ACC112 (cell line): ENCODE measurements at regions not wholly inside any gene's neighbourhood (a gene's known extent, or its start where the extent isn't known, plus 50 kb on each side); places are given as distances from the start of the nearest gene placed in this dataset.

Experiments
- H2AFZ ChIP-seq: fragments of 200-600 bp; sonication (generic); one replicate; pipeline ENCODE4 v1.6.0; 2017; ENCODE audit warnings: antibody characterized with exemption, low read length; ENCODE audit not compliant: unreplicated experiment
- H3K27ac ChIP-seq: fragments of 200-600 bp; sonication (generic); 2 replicates; pipeline ENCODE4 v1.5.1; 2014; ENCODE audit warnings: low read depth, mild to moderate bottlenecking, antibody characterized with exemption, low read length, moderate library complexity
- H3K27me3 ChIP-seq: fragments of 200-600 bp; sonication (generic); 2 replicates; pipeline ENCODE4 v1.6.1; 2014; ENCODE audit warnings: mild to moderate bottlenecking, antibody characterized with exemption, low read length, moderate library complexity, mixed read lengths; ENCODE audit not compliant: insufficient read depth
- H3K36me3 ChIP-seq: fragments of 200-600 bp; sonication (generic); 2 replicates; pipeline ENCODE4 v1.6.1; 2016; ENCODE audit warnings: mild to moderate bottlenecking, antibody characterized with exemption, low read length, moderate library complexity, mixed read lengths; ENCODE audit not compliant: insufficient read depth
- H3K4me1 ChIP-seq: fragments of 200-600 bp; sonication (generic); one replicate; pipeline ENCODE4 v1.6.1; 2016; ENCODE audit warnings: low read length, mixed read lengths; ENCODE audit not compliant: insufficient read depth, unreplicated experiment, control insufficient read depth
- H3K4me3 ChIP-seq: fragments of 200-600 bp; sonication (generic); 2 replicates; pipeline ENCODE4 v1.5.1; 2014; ENCODE audit warnings: mild to moderate bottlenecking, low read depth, low read length
- H3K79me2 ChIP-seq: fragments of 200-600 bp; sonication (generic); one replicate; pipeline ENCODE4 v1.6.0; 2016; ENCODE audit warnings: low read length; ENCODE audit not compliant: control insufficient read depth, unreplicated experiment, insufficient read depth

DNA sequence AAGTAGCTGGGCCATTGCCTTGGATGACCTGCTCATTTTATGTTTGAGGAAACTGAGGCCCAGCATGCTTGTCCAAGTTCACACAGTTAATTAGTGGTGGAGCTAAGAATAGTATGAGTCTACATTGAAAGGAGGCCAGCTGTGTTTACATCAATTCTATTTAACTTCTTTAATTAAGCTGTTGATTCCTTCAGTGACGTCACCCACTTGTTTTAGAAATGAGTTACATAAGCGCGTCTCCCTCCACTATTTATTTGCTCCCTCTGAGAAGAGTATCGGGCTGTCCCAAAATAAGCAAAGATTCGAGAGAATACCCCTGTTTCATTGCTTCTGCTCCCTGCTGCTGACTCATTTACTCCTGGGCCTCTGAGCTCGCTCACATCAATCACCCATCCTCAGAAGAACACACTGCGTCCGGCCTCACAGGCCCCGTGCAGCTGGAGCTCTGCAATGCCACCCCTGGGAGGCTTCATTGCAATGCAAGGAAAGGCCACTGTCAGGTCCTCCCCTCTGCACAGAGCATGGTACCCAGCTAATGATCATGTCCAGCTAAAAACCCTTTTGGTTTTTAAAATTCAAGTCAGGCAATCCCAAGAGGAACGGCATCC is 74.8 kb upstream of the BMP2 start:
- H3K4me1 ChIP-seq: no peaks in the 10 kb centered on the region

DNA sequence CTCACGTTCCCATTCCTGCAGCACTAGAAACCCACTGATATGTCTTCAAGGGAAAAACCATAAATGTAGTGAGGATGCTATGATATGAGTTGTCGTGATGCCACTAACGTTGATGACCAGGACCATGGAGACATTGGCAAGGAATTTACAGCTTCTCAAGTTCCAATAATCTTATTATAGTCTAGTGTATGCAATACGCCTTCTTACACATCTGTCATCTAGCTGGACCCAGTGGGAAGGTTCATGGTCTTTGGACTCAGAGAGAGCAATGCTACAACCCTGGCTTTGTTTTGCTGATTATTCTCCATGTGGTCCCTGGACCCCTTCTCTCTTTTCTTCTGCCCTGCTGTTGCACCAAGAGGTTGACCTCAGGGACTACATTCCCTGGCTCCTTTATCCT is 76.0 kb upstream of the BMP2 start:
- no peaks in the 10 kb centered on the region for H3K4me1 ChIP-seq
- no peak overlapping the region for H2AFZ ChIP-seq
- no peaks in the 10 kb centered on the region for H3K27me3 ChIP-seq
- no peak overlapping the region for H3K27ac ChIP-seq
- no peak overlapping the region for H3K4me3 ChIP-seq
- no peaks in the 10 kb centered on the region for H3K79me2 ChIP-seq
- no peaks in the 10 kb centered on the region for H3K36me3 ChIP-seq

More for the DNA sequence above, 74.8 kb upstream of the BMP2 start:
- Histone ChIP-seq H2AFZ (no peak overlapping the region), H3K79me2 (no peaks in the 10 kb centered on the region), H3K27ac (no peak overlapping the region), H3K4me3 (no peak overlapping the region), H3K27me3 (no peaks in the 10 kb centered on the region), H3K36me3 (no peaks in the 10 kb centered on the region)

DNA sequence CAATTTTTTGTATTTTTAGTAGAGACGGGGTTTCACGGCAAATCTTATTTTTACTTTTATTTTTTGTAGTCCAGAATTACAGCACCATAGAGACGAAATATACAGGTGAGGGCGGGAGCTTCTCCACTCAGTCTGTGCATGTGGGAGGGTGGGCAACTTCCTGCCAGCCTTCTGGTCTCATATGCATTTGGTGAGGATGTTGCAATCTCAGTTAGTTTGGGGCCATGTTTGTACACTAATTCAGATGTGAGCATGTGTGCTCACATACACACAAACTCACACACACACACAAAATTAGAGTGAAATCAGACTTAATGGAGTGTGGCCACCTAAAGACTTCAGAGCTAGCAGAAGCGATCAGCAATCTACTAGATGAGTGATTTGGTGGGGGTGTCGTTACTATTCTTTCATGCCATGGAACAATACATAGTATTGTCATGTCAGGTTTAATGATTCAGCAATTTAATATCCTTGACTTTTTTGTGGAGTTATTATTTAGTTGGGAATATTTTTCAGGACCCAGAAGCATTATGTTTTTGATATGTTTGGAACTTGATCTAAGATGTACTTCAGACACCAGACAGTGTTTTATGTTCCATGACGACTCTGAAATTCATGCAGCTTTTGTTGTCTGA is 78.0 kb upstream of the BMP2 start:
- no peaks in the 10 kb centered on the region for H3K4me1 ChIP-seq
- no peak overlapping the region for H3K4me3 ChIP-seq
- H3K27me3 ChIP-seq: no peaks in the 10 kb centered on the region
- H3K79me2 ChIP-seq: no peaks in the 10 kb centered on the region
- no peak overlapping the region for H2AFZ ChIP-seq
- no peaks in the 10 kb centered on the region for H3K36me3 ChIP-seq
- no peak overlapping the region for H3K27ac ChIP-seq

DNA sequence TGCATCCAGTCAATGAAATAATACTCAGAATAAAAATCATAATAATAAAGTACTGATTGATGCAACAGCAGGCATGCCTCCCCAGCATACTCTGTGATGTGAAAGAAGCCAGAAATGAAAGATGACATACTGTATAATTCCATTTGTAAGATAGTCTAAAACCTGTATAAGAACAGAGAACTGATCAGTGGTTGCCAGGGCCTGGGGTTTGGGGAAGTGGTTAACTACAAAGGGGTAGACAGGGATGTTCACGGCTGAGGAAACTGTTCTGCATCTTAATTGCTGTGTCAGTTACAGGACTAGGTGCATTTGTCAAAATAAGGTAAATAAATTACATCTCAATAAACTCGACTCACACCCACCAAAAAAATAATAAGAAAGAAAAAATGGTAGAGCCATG is 81.3 kb upstream of the BMP2 start:
- no peak overlapping the region for H3K27ac ChIP-seq
- no peaks in the 10 kb centered on the region for H3K36me3 ChIP-seq
- H3K4me1 ChIP-seq: no peaks in the 10 kb centered on the region
- no peaks in the 10 kb centered on the region for H3K79me2 ChIP-seq
- no peak overlapping the region for H2AFZ ChIP-seq
- no peak overlapping the region for H3K4me3 ChIP-seq
- H3K27me3 ChIP-seq: peaks cover 2% of the 10 kb centered on the region; the same call in 1 of the 2 replicates

DNA sequence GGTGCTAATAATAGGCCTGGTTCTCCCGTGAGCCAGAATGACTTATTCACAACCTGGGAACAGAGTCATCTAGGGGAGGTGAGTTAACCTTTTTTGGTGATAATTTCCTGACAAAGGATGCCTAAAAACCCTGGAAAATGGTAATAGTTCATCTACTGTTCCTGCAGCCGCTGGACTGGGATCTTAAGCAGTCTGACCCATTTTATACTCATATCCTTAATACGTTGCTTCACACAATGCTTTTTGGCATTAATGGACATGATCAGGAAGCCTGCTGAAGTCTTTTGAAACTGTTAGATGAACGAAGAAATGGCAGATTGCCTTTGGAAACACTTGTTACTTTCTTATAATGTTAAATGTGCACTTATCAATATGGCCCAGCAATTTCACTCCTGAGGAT is 81.9 kb upstream of the BMP2 start:
- no peaks in the 10 kb centered on the region for H3K36me3 ChIP-seq
- H2AFZ ChIP-seq: no peak overlapping the region
- no peak overlapping the region for H3K27ac ChIP-seq
- peaks cover 2% of the 10 kb centered on the region; the same call in 1 of the 2 replicates for H3K27me3 ChIP-seq
- no peak overlapping the region for H3K4me3 ChIP-seq
- no peaks in the 10 kb centered on the region for H3K79me2 ChIP-seq
- H3K4me1 ChIP-seq: no peaks in the 10 kb centered on the region

DNA sequence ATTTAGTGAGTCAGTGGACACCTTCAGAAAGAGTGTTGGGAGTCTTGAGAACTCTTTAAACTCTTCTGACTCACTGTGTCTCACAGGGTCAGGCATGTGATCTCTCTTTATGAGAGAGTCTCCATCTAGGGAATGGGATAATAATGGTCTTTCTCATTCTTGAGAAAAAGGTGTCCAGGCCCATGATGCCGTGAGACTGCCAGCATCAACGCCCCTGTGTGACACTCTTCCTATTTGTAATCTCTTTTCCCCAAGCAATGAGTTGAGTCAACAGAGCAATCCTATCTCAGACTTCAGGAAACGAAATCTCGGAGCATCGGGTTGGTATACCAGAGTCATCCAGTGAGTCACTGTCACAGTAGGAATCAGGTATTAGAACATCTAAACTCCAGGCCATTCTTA is 82.3 kb upstream of the BMP2 start:
- no peaks in the 10 kb centered on the region for H3K79me2 ChIP-seq
- H2AFZ ChIP-seq: no peak overlapping the region
- no peak overlapping the region for H3K27ac ChIP-seq
- H3K4me3 ChIP-seq: no peak overlapping the region
- no peaks in the 10 kb centered on the region for H3K4me1 ChIP-seq
- peaks cover 2% of the 10 kb centered on the region; the same call in 1 of the 2 replicates for H3K27me3 ChIP-seq
- H3K36me3 ChIP-seq: no peaks in the 10 kb centered on the region

DNA sequence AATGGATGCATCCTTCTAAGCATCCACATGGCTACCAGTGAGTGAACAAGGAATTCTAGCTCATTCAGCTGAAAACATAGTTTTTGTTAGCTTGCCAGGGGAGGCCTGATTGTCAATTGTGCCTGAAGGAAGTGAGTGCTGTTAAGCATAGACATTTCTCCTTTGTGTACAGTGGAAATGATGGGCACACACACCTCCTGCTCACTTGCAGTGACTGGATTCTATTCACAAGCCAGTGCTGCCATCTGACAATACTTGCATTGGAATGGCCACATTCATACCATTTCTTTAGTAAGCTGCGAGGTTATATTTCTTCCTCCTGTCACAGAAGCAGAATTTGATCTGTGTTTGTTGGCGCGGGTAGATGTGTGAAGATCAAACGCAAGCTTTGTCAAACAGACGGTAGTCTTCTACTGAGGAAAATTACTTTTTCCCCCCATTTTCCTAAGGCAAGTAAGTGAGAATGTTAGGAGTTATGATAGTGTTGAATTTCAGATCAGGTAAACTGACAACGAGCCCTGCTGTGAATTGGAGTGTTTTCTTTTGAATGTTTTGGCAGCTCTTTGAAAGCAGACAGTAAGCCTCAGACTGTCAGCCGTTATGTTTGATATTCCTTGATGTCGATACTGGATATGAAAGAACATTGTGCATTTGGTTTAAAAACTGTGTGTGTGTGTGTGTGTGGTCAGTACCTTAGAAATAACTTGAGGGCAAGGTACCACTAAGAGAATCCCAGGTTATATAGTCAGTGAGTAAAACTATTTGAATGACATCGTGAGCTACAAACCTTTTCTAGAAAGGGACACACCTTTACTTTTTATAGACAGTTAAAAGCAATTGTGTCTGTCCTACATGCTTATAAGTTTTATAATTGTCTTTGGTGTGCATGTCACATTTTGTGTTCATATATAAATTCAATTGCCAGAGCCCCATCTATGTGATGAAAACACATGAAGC is 84.2 kb upstream of the BMP2 start:
- no peak overlapping the region for H3K27ac ChIP-seq
- H3K36me3 ChIP-seq: no peaks in the 10 kb centered on the region
- H3K27me3 ChIP-seq: peaks cover 2% of the 10 kb centered on the region; the same call in 1 of the 2 replicates
- H3K4me3 ChIP-seq: no peak overlapping the region
- no peaks in the 10 kb centered on the region for H3K4me1 ChIP-seq
- no peaks in the 10 kb centered on the region for H3K79me2 ChIP-seq
- H2AFZ ChIP-seq: no peak overlapping the region

DNA sequence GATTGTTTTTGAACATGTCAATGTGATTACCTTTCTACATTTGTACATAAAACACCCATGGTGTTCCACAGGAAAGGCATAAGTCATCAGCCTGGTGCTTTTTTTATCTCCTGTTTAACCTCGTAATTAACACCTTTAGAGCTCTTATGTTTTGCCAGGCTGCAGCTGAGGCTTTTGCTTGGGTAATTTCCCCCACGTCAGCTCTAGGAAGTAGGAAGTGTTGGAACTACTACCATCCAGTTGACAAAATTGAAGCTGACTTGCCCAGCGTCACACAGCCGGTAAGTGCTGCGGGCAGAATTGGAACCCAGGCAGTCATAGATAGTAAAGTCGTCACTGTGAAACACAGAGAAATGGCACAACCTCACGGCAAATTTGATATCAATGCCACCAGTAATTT is 86.6 kb upstream of the BMP2 start:
- Histone ChIP-seq H3K27ac (no peak overlapping the region), H3K36me3 (no peaks in the 10 kb centered on the region), H3K27me3 (peaks cover 2% of the 10 kb centered on the region; the same call in 1 of the 2 replicates), H2AFZ (no peak overlapping the region), H3K79me2 (no peaks in the 10 kb centered on the region), H3K4me1 (no peaks in the 10 kb centered on the region), H3K4me3 (no peak overlapping the region)

DNA sequence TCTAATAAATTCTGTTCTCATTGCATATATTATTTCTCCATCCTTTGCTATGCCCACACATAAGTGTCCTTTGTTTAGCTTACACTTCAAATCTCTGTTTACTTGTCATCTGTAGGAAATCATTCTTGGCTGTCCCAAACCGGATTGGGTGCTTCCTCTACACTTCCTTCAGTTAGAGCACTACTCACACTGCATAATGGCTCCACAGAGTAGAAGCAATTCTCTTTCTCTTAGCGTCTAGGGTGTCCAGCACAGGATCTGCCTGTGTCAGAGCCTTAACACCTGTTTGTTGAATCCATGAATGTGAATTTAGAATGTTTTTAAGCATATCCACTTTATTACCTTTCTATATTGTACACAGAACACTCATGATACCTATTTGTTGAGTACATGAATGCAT is 87.0 kb upstream of the BMP2 start:
- peaks cover 5% of the 10 kb centered on the region; the same call in 1 of the 2 replicates for H3K27me3 ChIP-seq
- H3K4me1 ChIP-seq: no peaks in the 10 kb centered on the region
- H3K4me3 ChIP-seq: no peak overlapping the region
- no peak overlapping the region for H2AFZ ChIP-seq
- no peak overlapping the region for H3K27ac ChIP-seq
- H3K79me2 ChIP-seq: no peaks in the 10 kb centered on the region
- no peaks in the 10 kb centered on the region for H3K36me3 ChIP-seq

DNA sequence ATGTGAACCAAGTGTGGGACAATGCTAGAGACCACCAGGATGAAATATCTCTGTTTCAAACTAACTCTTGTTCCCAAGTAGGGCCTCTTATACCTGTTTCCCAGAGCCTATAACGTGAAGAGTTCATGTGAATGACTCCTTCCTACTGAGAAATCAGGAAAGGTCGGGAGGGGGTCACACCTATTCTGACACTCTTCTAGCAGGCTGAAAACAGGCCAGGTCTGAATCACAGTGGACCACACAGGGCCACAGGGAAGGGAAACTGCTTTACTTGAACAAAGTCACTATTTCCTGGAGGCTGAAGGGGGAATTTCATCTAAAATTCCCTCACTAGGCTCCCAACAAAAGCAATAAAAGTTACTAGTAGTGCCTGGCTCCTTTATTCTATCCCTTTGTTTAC is 88.4 kb upstream of the BMP2 start:
- Histone ChIP-seq H3K79me2 (no peaks in the 10 kb centered on the region), H3K4me1 (no peaks in the 10 kb centered on the region), H3K36me3 (no peaks in the 10 kb centered on the region), H2AFZ (no peak overlapping the region), H3K27ac (no peak overlapping the region), H3K27me3 (peaks cover 6% of the 10 kb centered on the region; the same call in 1 of the 2 replicates), H3K4me3 (no peak overlapping the region)
